ENCODE measurements at regions not wholly inside any gene's neighbourhood (a gene's known extent, or its start where the extent isn't known, plus 50 kb on each side); places are given as distances from the start of the nearest gene placed in this dataset.

DNA sequence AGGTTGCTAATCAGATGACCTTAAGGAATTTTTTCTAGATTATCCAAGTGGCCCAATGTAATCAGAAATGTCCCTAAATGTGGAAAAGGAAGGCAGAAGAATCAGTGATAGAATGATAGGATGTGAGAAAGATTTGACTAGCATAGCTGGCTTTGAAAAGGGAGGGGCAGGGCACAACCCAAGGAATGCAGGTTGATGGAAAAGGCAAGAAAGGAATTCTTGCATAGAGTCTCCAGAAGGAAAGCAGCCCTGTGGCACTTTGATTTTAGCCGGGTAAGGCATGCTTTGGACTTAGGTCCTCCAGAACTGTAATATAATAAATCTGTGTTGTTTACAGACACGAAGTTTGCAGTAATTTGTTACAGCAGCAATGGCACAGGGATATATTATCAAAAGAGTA is 375.7 kb upstream of the B3GALT2 start:
- no peak for DNase-seq (ENCODE audit: low read depth)

DNA sequence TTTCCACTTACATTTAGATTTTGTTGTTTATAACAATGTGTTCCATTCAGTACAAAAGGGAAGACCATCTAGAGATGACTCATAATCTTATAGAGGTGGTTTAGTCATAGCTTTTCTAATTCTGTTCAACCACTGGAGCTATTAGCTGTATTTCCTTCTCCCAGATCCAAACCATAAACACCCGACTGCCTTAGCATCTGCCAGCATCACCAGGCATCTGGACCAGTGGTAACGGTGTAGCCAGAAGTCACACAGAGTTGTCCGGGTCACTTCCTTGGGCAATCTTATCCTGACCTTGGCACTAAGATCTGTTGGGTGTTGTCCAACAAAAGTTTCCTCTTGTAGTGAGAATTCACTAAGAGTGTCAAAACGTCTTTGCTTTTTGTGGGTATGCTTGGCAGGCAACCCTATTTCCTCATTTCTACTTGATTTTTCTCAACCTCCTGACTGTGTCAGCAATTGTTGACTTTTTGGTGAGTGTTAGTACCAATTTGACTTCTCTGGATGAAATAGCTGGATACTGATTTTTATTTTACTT is 372.1 kb upstream of the B3GALT2 start:
- DNase-seq (ENCODE audit: low read depth), result no peak

DNA sequence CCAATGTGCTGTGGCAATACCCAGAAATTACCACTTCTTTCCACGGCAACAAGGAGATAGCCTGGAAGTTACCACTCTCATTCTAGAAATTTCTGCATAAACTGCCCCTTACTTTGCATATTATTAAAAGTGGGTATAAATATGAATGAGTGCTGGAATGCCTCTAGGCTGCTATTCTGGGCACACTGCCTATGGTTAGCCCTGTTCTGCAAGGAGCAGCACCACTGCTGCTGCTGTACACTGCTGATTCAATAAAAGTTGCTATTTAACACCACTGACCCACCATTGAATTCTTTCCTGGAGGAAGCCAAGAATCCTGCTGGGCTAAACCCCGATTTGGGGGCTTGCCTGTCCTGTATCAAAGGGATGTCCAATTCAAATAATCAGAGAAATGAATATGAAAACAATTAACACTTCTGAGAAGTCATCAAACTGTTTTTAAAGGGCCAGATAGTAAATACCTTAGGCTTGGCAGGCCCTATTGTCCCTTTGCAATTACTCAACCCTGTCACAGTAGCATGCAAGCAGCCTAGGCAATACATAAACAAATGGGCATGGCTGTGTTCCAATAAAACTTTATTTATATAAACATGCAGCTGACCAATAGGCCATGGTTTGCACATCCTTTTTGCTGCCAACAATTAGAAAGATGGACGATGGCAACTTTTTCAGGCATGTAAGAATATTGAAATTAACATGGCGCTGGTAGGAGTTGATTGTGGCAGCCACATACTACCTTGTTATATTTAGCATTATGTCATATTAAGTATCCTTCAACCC is 369.4 kb upstream of the B3GALT2 start:
- no peak for DNase-seq (ENCODE audit: low read depth)

DNA sequence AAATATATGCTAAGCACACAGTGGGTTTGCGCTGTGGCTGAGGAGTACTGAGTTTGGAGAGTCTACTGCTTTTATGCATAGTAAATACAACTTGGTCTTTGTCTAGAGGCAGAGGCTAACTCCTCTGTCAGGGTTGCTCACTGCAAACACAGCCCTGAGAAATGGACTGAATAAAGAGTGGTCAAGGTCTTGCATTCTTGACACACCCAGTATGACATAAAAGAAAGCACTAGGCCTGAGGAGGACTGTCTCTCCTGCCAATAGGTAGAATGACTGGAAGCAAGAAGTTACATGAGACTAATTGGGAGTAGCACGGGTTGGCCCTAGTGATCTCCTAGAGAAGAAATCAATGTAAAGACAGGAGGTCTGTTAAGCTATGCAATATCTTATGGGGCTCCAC is 367.2 kb upstream of the B3GALT2 start:
- DNase-seq (ENCODE audit: low read depth), result no peak

DNA sequence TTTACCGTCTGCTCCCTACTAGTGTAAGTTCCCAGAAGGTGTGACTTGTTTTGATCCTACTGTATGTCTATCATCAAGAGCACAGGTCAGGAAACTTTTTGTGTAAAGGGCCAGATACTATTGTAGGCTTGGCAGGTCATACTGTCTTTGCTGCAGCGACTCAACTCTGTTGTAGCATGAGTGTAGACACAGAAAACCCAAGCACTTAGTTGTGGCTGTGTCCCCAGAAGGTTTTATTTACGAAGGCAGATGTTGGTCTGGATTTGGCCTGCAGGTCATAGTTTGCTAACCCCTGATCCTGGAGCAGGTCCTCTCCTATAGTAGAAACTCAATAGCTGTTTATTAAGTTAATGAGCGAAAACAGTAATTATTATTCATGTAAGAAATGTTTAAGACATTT is 365.9 kb upstream of the B3GALT2 start:
- no peak for DNase-seq (ENCODE audit: low read depth)

DNA sequence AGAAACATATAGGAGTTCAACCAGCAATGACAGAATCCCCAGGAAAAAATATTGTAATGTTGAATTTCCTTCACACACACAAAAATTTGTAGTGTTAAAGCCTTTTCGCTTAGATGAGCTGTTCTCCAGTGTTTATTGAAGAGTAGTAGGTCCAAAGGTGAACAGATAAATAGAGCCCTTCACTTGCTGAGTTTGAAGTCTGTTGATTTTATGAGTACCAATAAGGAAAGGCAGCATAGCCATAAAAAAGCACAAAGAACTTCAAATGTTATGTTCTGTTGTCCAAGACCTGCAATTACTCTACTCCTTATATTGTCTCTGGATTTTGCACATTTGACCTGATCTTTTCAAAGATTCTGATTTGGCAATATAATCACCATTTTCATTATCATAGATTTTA is 362.7 kb upstream of the B3GALT2 start:
- no peak for DNase-seq (ENCODE audit: low read depth)

DNA sequence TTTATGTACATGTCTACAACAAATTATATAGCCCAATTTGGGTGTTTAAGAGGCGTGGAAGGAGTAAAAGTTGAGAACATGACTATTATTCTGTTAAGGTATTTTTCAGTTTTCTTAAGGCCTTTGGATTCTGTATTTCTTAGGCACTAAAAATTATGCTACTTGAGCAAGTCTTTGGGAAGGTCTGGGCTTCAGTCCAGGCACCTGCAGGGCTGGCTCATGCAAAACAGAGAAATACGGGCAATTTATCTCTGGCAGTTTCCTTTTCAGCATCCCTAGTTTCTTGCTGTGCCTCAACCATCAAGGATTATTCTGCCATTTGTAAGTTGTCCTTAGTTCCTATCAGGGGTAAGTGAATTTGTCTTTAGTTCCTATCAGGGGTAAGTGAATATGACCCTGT is 358.8 kb upstream of the B3GALT2 start:
- DNase-seq (ENCODE audit: low read depth), result no peak

DNA sequence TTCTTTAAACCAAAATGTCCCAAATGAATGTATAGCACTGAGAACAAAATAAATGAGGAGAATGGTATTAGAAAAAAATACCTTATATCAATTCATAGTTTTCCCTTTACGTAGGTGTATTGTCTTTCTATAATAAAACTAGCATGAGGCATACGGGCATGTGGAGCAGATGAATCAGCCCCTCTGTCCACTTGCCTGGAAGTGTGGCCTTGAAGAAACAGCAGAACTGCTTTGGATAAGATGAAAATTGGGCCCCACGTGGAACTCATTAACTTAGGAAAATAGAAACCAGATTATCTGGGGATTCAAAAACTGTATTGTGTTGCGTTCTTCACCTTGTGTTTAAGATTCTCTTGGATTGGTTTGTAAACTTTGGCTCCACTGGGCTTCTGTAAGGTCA is 356.8 kb upstream of the B3GALT2 start:
- DNase-seq (ENCODE audit: low read depth), result no peak

DNA sequence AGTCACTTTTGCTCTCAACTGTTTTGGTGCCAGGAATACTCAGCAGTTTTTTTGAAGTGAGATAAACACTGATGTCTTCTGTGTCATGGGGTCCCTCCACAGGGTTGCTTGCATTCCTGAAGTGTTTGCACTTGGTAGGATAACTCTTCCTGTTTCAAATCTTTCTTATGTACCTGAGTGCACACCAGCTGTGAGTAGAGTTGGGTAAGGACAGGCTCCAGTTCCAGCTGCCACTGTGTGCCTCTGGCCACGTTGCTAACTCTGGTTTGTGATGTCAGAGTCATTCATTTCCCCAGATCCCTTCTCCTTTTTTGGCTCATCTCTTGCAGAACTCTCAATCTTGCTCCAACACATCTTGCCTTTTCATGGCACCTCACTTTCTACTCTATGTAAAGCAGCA is 356.3 kb upstream of the B3GALT2 start:
- no peak for DNase-seq (ENCODE audit: low read depth)

DNA sequence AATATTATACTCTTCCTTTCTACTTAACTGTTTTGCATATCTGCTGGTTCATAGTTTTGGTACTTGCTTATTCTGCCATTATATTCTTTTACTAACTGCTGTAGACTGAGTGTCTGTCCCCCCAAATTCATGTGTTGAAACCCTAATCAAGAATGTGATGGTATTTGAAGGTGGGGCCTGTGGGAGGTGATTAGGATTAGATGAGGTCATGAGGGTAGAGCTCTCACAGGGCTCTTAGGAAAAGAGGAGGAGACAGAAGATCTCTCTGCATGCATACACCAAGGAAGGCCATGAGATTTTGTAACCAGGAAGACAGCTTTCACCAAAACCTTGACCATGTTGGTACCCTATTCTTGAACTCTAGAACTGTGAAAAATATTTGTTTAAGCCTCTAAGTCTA is 354.1 kb upstream of the B3GALT2 start:
- DNase-seq (ENCODE audit: low read depth), result no peak

DNA sequence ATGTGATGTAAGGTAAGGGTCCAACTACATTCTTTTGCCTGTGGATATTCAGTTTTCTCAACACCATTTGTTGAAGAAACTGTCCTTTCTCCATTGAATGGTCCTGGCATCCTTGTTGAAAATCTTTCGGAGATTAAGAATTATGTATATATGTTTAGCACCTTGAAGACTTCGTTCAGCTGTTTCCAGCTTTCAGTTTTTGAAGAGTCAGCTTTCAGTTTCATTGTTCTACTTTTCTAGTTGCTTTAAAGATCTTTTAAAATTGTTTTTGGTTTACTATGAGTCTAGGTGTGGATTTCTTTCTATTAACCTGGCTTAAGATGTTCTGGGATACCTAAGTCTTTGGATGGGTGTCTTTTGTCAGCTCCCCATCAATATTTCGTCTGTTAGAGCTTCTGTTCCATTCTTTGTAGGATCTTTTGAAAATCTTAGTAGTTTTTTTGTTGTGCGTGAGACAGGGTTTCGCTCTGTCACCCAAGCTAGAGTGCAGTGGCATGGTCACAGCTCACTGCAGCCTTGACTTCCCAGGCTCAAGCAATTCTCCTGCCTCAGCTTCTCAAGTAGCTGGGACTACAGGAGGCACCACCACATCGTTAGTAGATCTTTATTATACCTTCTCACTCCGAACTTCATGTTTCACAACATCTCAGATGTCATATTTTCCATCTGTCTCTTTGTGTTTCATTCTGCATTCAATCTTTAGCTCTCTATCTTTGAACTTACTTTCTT is 353.5 kb upstream of the B3GALT2 start:
- no peak for DNase-seq (ENCODE audit: low read depth)

DNA sequence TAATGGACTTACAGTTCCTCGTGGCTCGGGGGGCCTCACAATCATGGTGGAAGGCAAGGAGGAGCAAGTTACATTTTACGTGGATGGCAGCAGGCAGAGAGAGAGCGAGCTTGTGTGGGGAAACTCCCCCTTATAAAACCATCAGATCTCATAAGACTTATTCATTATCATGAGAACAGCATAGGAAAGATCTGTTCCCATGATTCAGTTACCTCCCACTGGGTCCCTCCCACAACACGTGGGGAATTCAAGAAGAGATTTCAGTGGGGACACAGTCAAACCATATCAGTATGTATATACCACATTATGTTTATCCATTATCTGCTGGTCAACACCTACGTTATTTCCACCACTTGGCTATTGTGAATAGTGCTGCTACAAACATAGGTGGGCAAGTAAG is 352.3 kb upstream of the B3GALT2 start:
- DNase-seq (ENCODE audit: low read depth), result no peak

DNA sequence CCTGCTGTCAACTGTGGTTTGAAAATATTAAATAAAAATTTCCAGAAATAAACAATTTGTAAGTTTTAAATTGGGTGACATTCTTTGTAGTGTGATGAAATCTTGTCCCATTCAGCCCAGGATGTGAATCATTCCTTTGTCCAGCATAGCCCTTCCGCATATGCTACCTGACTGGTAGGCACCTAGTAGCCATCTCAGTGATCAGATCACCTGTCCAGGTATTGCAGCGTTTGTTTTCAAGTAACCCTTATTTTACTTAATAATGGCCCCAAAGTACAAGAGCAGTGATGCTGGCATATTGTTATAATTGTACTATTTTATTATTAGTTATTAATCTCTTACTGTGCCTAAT is 351.6 kb upstream of the B3GALT2 start:
- DNase-seq (ENCODE audit: low read depth), result no peak

DNA sequence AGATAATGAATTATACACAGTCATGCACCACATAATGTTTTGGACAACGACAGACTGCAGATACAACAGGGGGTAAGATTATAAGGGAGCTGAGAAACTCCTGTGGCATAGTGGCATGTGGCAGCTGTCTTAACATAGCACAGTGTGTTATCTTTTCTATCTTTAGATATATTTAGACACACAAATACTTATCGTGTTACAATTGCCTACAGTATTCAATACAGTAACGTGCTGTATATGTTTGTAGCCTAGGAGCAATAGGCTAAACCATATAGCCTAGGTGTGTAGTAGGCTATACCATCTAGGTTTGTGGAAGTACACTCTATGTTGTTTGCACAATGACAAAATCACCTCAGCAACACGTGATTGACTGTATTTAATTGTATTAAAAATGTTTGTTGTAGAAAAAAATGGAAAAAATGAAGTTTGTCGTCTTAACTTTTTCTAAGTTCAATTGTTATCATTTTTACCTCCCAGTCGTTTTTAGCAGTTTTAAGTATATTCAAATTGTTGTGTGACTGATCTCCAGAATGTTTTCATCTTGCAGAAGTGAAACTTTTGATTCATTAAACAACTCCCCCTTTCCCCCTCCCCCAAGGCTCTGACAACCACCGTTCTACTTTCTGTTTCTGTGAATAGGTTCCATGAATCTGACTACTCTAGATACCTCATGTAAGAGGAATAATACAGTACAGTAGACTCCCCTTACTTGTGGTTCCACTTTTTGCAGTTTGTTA is 351.0 kb upstream of the B3GALT2 start:
- DNase-seq (ENCODE audit: low read depth), result peak; percentile 18

DNA sequence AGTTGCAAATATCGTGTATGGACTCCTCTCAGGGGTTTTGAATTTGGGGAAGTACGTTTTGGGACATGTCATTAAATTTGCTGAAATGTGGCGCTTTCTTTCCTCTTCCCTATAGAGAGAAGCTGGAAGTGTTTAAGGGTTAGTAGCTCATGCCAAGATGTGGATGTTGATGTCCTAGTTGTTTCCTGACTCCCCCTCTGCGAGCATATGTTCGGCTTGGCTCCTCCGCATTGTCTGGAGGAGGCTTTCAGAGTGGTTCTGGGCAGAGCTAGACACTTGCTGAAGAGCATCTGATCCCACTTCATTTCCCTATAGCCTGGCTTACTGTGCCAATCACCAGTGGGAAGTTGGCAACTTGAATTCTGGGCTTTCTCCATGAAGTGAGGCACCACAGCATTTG is 347.4 kb upstream of the B3GALT2 start:
- no peak for DNase-seq (ENCODE audit: low read depth)

DNA sequence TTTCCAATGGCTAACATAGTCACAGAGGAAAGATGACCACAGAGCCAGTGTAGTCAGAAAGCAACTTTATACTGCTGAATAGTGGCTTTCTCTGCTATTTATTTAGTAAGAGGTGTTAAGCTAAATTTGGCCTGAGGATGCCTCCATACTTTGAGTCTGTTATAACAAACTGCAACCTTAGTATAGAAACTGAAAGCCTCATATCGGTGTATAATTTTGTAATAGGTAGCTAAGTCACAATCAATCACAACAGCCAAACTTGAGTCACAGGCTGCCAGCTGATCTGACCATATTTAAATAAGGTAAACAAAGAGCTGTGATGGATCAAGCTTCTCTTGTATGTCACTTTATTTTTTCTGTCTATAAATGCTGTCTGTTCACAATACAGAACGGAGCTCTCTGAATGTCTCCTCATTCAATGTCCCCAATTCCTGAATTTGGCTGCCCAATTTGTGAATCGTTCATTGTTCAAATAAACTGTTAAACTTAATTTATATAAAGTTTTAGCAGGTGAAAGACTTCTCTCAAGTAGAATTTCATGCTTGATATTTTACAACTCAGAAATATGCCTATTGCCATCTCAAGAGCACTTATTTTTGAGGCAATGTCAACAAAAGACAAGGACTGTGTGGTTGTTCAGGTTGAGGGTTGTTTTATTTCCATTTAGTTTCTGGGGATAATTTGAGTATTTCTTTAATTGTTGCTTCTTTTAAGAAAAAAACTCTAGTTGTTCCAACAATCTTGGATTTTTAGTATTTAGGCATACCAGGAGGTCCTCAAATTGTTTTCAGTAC is 339.7 kb upstream of the B3GALT2 start:
- no peak for DNase-seq (ENCODE audit: low read depth)

DNA sequence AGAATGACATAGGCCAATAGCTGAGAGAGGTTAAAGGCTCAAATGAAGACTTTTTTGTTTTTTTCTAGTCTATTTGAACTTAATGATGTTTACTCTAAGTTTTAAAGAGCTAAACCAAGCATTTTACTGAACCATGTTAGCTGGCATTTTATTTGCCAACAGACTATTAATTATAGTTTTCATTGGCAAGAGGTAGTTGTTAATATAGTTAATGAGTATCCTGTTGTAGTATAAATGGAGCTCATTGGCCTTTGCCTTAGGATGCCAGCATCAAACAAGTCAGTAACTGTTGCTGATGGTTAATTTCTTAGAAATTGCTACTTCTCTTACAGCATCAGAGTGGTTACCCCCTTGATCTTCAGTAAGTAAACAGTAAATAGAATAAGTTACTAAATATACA is 339.0 kb upstream of the B3GALT2 start:
- DNase-seq (ENCODE audit: low read depth), result no peak

DNA sequence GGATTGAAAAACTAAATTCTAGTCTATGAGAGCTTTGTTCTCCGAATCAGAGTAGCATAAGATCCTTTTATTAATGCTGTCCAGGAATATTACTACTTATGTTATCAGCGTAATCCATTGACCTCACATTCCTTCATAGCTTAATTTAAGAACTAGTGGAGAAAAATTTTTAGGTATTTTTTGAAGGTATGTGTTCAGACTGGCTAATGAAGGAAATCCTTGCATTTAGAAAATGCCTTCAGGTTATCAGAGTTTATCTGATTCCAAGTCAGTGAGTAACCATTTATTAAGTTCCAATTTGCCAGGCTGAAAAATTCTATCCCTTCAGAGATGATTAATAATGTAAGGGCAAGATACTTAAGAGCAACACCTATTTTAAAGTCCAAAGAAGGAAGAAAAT is 338.2 kb upstream of the B3GALT2 start:
- DNase-seq (ENCODE audit: low read depth), result no peak

DNA sequence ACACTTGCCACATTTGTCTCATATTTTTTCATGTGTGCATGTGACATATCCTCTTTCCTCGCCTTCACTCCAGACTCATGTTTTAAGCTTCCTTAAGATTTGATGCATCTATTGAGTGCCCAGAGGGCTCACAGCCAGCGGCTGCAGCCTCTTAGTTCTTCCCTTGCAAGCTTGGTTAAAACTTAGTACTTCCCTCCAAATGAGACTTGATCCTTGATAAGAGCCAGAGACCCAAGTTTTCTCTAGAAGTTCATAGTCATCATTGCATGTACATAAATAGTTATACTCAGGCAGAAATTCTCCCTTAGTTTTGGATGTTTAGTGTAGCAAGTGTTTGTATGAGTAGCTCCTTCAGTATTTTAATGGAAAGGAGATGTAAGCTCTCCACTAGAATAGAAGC is 337.6 kb upstream of the B3GALT2 start:
- no peak for DNase-seq (ENCODE audit: low read depth)

DNA sequence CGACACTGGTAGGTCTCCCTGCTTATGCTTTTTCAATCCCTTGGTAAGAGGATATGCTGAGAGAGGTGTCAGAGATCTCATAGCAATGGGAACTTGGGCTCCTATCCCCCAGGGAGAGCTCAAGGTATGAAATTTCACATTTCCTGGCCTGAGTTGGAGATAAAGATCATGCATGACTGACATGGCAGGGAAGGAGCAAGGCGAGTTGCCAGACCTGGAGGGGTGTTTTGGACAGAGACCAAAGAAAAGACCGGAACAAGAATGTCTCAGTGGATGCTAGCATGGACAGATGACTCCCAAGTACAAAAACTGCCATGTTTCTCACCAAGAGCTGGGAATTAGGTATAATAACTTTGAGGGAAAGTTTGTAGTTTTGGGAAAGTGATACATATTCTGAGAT is 334.1 kb upstream of the B3GALT2 start:
- DNase-seq (ENCODE audit: low read depth), result no peak

DNA sequence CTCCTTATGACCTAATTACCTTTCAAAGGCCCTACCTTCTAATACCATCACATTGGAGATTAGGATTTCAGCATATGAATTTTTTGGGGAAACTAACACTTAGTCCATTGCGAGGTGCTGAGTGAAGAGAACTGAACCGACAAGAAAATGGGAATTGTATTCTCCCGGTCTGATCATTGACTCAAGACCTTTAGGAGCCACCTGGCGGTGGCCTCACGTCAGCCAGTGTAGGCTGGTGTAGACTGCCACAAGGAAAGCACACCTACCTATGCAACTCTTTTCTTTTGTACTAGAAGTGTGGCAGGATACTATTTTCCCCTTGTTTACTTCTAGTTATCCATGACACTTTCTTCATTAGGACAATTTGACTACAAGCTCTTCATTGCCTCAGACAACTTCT is 333.5 kb upstream of the B3GALT2 start:
- no peak for DNase-seq (ENCODE audit: low read depth)

DNA sequence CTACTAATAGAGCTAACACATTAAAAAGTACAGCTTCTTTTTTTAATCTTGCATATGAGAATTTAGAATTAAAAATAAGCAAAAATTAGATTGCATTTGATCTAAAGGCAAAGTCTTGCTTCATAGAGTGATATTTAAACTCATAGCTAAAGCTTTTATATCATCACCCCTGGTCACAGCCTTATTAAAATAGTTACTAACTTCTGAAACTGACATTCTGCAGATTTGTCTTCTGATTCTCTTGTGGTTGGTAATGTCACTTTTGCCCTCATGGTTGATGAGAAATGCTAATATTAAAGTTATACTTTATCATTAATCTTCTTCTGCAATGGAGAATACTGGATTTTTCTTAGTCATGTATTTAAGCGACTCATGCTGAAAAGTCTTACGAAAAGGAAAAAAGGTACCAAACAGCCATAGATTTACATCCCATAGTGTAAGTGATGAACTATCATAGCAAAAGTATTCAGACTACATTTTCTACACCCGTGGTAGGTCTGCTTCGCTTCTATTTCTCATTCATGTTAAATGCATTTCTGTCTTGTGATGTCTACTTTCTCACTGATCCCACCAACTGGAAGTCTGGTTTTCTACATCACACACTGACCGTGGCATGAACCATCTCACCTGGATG is 330.5 kb upstream of the B3GALT2 start:
- no peak for DNase-seq (ENCODE audit: low read depth)

Measured in T follicular helper cell (primary cell).